Breast epithelium (tissue), 4 donors: ENCODE measurements at regions not wholly inside any gene's neighbourhood (a gene's known extent, or its start where the extent isn't known, plus 50 kb on each side); places are given as distances from the start of the nearest gene placed in this dataset.

Experiments used
- DNase-seq, 2 donors: peaks; one replicate each; pipeline ENCODE4 v3.0.0-alpha.2; 2019; ENCODE audit warnings: low spot score in 2 of 2
- H3K27ac ChIP-seq, 2 donors: fragments of 200-600 bp; sonication (generic) in 1 of 2; one replicate each; pipeline ENCODE4 v1.5.1; 2016 to 2019; ENCODE audit warnings: mild to moderate bottlenecking in 1 of 2
- H3K27me3 ChIP-seq, 2 donors: fragments of 200-600 bp; sonication (generic) in 1 of 2; one replicate each; pipeline versions ENCODE4 v1.5.1 to v1.6.0; 2017 to 2019; ENCODE audit warnings: control low read depth in 1 of 2, mild to moderate bottlenecking in 1 of 2
- H3K36me3 ChIP-seq: fragments of 200-600 bp; one replicate; pipeline ENCODE4 v1.5.1; 2019
- H3K4me1 ChIP-seq, 2 donors: fragments of 200-600 bp; sonication (generic); one replicate each; pipeline ENCODE4 v1.5.1; 2016 to 2019; ENCODE audit warnings: control low read depth in 1 of 2
- H3K4me3 ChIP-seq, 3 donors: fragments of 200-600 bp; sonication (generic); 1 replicate in 2 of 3; 2 replicates in 1 of 3; pipeline ENCODE4 v1.5.1; 2016 to 2019; ENCODE audit warnings: mild to moderate bottlenecking in 3 of 3, moderate library complexity in 2 of 3
- H3K9me3 ChIP-seq, 2 donors: fragments of 200-600 bp; sonication (generic) in 1 of 2; one replicate each; pipeline ENCODE4 v1.5.1; 2016 to 2019; ENCODE audit warnings: control low read depth in 1 of 2
- CTCF ChIP-seq, 3 donors: fragments of 450-650 bp; IDR thresholded peaks; one replicate each; pipeline ENCODE4 v1.5.1; 2016 to 2017; ENCODE audit warnings: antibody characterized with exemption in 3 of 3, mild to moderate bottlenecking in 3 of 3, moderate library complexity in 3 of 3
- POLR2A ChIP-seq: fragments of 450-650 bp; IDR thresholded peaks from one replicate; pipeline ENCODE4 v1.6.1; 2016; ENCODE audit warnings: antibody characterized with exemption, mild to moderate bottlenecking, moderate library complexity
- POLR2AphosphoS5 ChIP-seq, 3 donors: sonication (generic); formaldehyde crosslinking; IDR thresholded peaks; one replicate each; pipeline ENCODE4 v1.6.1; 2017; ENCODE audit warnings: antibody characterized with exemption in 3 of 3
- intact Hi-C: fragments of 100-400 bp; cut with DNase I; formaldehyde crosslinking; loops from one replicate; pipeline ENCODE4 v1.15.1; 2023; ENCODE audit warnings: low total_unique reads

GRCh38 chr7:67542916-67543315 is 546.3 kb downstream of the TYW1 start:
- H3K27ac ChIP-seq: no peak overlapping the region
- no peaks in the 10 kb centered on the region for H3K4me1 ChIP-seq
- TF ChIP-seq POLR2AphosphoS5 (IDR thresholded peaks at IDR 0.05) (no peak), CTCF (IDR thresholded peaks at IDR 0.05) (no peak), POLR2A (no peak)
- no peaks in the 10 kb centered on the region for H3K36me3 ChIP-seq
- H3K4me3 ChIP-seq: no peak overlapping the region
- DNase-seq: no peak
- intact Hi-C loops: no loop called here
- H3K9me3 ChIP-seq: no peaks in the 10 kb centered on the region
- no peaks in the 10 kb centered on the region for H3K27me3 ChIP-seq

GRCh38 chr7:67547183-67547907 is 550.7 kb downstream of the TYW1 start:
- Histone ChIP-seq H3K9me3 (peaks cover 0 to 4% of the 10 kb centered on the region in 2 donors), H3K4me3 (no peak overlapping the region), H3K4me1 (no peaks in the 10 kb centered on the region), H3K27me3 (no peaks in the 10 kb centered on the region), H3K27ac (no peak overlapping the region), H3K36me3 (no peaks in the 10 kb centered on the region)
- intact Hi-C loops: loop anchor here (5.0 kb wide), 1 partner anchor 415 kb away; no protein-coding TSS in a partner anchor
- TF ChIP-seq POLR2A (no peak), POLR2AphosphoS5 (IDR thresholded peaks at IDR 0.05) (no peak), CTCF (IDR thresholded peaks at IDR 0.05) (no peak)
- no peak for DNase-seq

- no peaks in the 10 kb centered on the region for H3K4me1 ChIP-seq
- no peaks in the 10 kb centered on the region for H3K36me3 ChIP-seq
- H3K27me3 ChIP-seq: no peaks in the 10 kb centered on the region
- H3K4me3 ChIP-seq: no peak overlapping the region
- TF ChIP-seq POLR2AphosphoS5 (IDR thresholded peaks at IDR 0.05) (no peak), CTCF (IDR thresholded peaks at IDR 0.05) (no peak), POLR2A (no peak)
- H3K27ac ChIP-seq: no peak overlapping the region
- peaks cover 0 to 4% of the 10 kb centered on the region in 2 donors for H3K9me3 ChIP-seq
- DNase-seq: no peak
- intact Hi-C loops: loop anchor here (5.0 kb wide), 1 partner anchor 413 kb away; no protein-coding TSS in a partner anchor
Observed at GRCh38 chr7:67549126-67549525, 552.5 kb downstream of the TYW1 start.

GRCh38 chr7:67550801-67551436 is 554.3 kb downstream of the TYW1 start:
- Histone ChIP-seq H3K4me3 (no peak overlapping the region), H3K27ac (no peak overlapping the region), H3K4me1 (no peaks in the 10 kb centered on the region), H3K36me3 (no peaks in the 10 kb centered on the region), H3K27me3 (no peaks in the 10 kb centered on the region), H3K9me3 (peaks cover 0 to 4% of the 10 kb centered on the region in 2 donors)
- intact Hi-C loops: no loop called here
- TF ChIP-seq POLR2AphosphoS5 (IDR thresholded peaks at IDR 0.05): no peak
- no peak for TF ChIP-seq CTCF (IDR thresholded peaks at IDR 0.05)
- no peak for TF ChIP-seq POLR2A
- DNase-seq: no peak

- H3K4me1 ChIP-seq: no peaks in the 10 kb centered on the region
- H3K36me3 ChIP-seq: no peaks in the 10 kb centered on the region
- H3K9me3 ChIP-seq: peaks cover 0 to 4% of the 10 kb centered on the region in 2 donors
- intact Hi-C loops: no loop called here
- no peak overlapping the region for H3K27ac ChIP-seq
- no peaks in the 10 kb centered on the region for H3K27me3 ChIP-seq
- no peak overlapping the region for H3K4me3 ChIP-seq
- DNase-seq: no peak
- TF ChIP-seq POLR2AphosphoS5 (IDR thresholded peaks at IDR 0.05) (no peak), POLR2A (no peak), CTCF (IDR thresholded peaks at IDR 0.05) (no peak)
Observed at GRCh38 chr7:67552738-67553137, 556.1 kb downstream of the TYW1 start.
